Muscle of back (tissue), 3 donors: ENCODE measurements at regions not wholly inside any gene's neighbourhood (a gene's known extent, or its start where the extent isn't known, plus 50 kb on each side); places are given as distances from the start of the nearest gene placed in this dataset.

ENCODE experiments used
- DNase-seq, 3 donors: peaks; one replicate each; pipeline versions ENCODE4 v3.0.0 to v3.0.0-alpha.2; 2013

- DNase-seq, result no peak
Measured at GRCh38 chr22:48887394-48888332, 940.0 kb downstream of the BRD1 start.

GRCh38 chr22:48886604-48887393 is 940.9 kb downstream of the BRD1 start:
- DNase-seq, result no peak

- no peak for DNase-seq
Measured at GRCh38 chr22:48885919-48886305, 941.8 kb downstream of the BRD1 start.

GRCh38 chr22:48885271-48885918 is 942.3 kb downstream of the BRD1 start:
- no peak for DNase-seq

- no peak for DNase-seq
Measured at GRCh38 chr22:48884786-48885185, 942.9 kb downstream of the BRD1 start.

GRCh38 chr22:48884324-48884723 is 943.3 kb downstream of the BRD1 start:
- no peak for DNase-seq

GRCh38 chr22:48883211-48883960 is 944.3 kb downstream of the BRD1 start:
- DNase-seq, result no peak

- DNase-seq, result no peak
Measured at GRCh38 chr22:48882636-48883200, 945.0 kb downstream of the BRD1 start.

GRCh38 chr22:48881326-48881980 is 946.2 kb downstream of the BRD1 start:
- DNase-seq, result no peak

GRCh38 chr22:48880749-48881148 is 946.9 kb downstream of the BRD1 start:
- DNase-seq, result no peak

- no peak for DNase-seq
Measured at GRCh38 chr22:48876951-48877350, 950.7 kb downstream of the BRD1 start.

GRCh38 chr22:48874956-48875355 is 952.7 kb downstream of the BRD1 start:
- no peak for DNase-seq

- no peak for DNase-seq
Measured at GRCh38 chr22:48873191-48873520, 954.5 kb downstream of the BRD1 start.

GRCh38 chr22:48872271-48873190 is 955.1 kb downstream of the BRD1 start:
- no peak for DNase-seq

GRCh38 chr22:48871176-48871840 is 956.4 kb downstream of the BRD1 start:
- no peak for DNase-seq

GRCh38 chr22:48870436-48870835 is 957.2 kb downstream of the BRD1 start:
- no peak for DNase-seq

GRCh38 chr22:48869788-48870187 is 957.9 kb downstream of the BRD1 start:
- no peak for DNase-seq

GRCh38 chr22:48869161-48869560 is 958.5 kb downstream of the BRD1 start:
- DNase-seq, result no peak

GRCh38 chr22:48868554-48868953 is 959.1 kb downstream of the BRD1 start:
- DNase-seq, result no peak
